HG03354 (cell line): ENCODE measurements at regions not wholly inside any gene's neighbourhood (a gene's known extent, or its start where the extent isn't known, plus 50 kb on each side); places are given as distances from the start of the nearest gene placed in this dataset.
"Not testable (repeated sequence)": the region's sequence is repeated elsewhere in the genome, so short reads cannot be mapped to it uniquely, and the experiment has no call there.

Source experiments
- ATAC-seq: cut with Tn5 transposase; IDR thresholded peaks from one replicate; pipeline ENCODE4 v1.9.1; 2021; ENCODE audit warnings: mild to moderate bottlenecking; ENCODE audit not compliant: unreplicated experiment, poor library complexity, severe bottlenecking

- ATAC-seq, result no peak
Measured at GRCh38 chr13:69155136-69155535, 952.5 kb upstream of the ATXN8OS start.

DNA sequence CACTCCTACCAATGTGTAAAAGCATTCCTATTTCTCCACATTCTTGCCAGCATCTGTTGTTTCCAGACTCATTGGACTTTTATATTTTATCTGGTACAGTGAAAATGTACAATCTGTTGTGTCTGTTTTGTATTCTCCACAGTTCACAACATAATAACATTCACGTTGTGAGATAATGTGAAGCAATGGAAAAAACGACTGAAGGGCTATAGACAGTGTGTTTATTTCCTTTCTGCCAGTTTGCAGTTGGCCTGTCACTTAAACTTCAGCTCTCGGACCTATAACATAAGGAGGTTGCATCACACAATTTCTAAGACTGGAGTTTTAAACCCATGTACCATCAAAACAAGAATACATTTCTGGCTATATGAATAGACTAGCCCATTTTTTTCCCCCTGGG is 965.5 kb upstream of the ATXN8OS start:
- no peak for ATAC-seq

DNA sequence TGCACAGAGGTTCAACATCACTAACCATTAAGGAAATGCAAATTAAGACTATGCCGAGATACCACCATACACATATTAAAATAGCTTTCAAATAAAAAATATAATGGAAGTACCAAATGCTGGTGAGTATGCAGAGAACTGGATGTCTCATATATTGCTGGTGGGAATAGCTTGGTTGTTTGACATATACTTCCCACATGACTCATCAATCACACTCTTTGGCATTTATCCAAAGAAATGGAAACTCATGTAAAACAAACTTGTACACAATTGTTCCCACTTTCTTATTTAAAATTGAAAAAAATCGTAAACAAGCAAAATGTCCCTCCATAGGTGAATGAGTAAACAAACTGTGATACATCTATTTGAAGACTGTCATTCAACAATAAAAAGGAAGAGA is 982.6 kb upstream of the ATXN8OS start:
- ATAC-seq, result no peak

- ATAC-seq, result no peak
Measured at GRCh38 chr13:69109891-69110525, 997.6 kb upstream of the ATXN8OS start.

- ATAC-seq, result no peak
Measured at GRCh38 chr13:69108486-69108885, 999.1 kb upstream of the ATXN8OS start.

DNA sequence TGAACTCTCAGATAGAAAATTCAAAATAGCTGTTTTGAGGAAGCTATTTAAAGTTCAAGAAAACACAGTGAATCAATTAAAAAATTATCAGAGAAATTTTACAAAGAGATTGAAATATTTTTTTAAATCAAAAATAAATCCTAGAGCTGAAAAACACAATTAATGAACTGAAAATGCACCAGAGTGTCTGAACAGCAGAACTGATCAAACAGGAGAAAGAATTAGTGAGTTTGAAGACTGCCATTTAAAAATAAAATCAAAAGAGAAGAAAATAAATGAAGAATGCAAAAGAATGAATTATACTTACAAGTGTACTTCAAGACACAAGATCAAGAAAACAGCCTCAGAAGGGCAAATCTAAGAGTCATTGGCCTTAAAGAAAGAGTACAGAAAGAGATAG is 1000.2 kb upstream of the ATXN8OS start:
- no peak for ATAC-seq

DNA sequence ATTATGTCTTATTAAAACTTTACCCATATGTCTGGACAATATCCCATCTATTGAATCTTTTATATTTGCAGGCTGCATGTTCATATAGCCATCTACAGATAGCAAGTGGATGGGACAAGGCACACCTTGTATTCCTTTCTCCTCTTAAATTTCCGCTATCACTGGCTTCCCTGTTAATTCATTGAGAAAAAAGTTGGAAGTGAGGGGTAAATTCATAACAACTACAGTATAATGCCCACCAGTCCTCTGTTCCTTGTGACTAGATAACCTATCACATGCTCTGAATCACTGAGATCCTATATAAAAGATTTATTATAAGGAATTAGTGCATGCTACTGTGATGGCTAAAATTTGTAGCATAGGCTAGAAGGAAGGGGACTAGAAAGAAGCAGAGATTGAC is 1005.8 kb upstream of the ATXN8OS start:
- ATAC-seq, result no peak

- ATAC-seq, result no peak
Measured at GRCh38 chr13:69094485-69094884, 1013.1 kb upstream of the ATXN8OS start.

- ATAC-seq, result no peak
Measured at GRCh38 chr13:69092615-69093322, 1014.9 kb upstream of the ATXN8OS start.

DNA sequence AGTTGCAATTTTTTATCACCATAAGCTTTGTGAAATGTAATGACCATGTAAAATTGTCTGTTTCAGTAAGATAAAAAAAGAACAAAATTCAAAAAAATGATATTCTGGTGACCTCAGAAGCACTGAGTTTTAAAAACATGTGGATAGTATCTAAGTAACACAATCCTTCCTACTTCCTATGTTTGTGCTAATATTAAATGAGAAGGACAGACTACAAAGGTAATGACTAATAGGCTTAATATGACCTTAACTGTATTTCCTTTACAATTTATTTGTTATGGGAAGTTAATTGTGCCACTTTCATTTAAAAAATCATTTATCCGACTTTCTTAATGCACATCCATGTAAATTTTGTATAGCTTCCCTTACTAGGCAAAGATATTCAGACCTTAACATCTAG is 1030.4 kb upstream of the ATXN8OS start:
- ATAC-seq, result no peak

DNA sequence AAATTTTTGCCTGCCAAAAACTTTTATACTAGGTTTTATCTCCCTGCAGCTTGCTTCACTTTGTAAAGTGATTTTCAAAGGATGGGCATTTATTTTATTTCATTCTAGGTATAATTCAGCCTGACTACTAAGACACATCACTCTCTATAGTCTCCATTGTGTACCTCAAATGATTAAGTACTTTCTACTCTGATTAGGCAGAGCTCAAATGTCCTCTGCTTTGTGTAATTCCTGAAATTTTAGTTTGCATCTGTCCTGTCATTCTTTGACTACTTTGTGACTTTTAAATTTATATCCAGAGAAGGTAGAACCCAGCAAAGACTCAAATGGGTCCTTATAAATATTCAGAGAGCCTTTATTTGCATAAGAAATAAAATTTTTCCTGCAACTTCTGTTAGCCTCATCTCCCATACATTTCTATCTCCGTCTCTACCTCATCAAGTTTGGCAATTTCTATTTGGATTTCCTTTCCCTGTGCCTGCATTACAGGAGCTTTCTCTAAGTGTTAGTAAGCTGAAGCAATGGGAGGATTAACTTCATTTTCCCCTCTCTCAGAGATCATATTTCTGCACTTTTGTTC is 1038.0 kb upstream of the ATXN8OS start:
- ATAC-seq, result no peak

DNA sequence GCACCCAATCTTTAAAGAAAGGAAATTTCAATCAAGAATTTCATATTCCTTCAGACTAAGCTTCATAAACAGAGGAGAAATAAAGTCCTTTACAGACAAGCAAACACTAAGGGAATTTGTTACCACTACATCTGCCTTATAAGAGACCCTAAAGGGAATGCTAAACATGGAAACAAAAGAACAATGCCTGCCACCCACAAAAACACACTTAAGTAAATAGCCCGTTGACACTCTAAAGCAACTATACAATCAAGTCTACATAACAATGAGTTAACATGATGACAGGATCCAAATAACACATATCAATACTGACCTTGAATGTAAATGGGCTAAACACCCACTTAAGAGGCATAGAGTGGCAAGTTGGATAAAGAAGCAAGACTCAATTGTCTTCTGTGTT is 1056.9 kb upstream of the ATXN8OS start:
- ATAC-seq, result no peak

- ATAC-seq, result no peak
Measured at GRCh38 chr13:69044629-69045028, 1063.0 kb upstream of the ATXN8OS start.

- no peak for ATAC-seq
Measured at GRCh38 chr13:69040898-69041297, 1066.7 kb upstream of the ATXN8OS start.

DNA sequence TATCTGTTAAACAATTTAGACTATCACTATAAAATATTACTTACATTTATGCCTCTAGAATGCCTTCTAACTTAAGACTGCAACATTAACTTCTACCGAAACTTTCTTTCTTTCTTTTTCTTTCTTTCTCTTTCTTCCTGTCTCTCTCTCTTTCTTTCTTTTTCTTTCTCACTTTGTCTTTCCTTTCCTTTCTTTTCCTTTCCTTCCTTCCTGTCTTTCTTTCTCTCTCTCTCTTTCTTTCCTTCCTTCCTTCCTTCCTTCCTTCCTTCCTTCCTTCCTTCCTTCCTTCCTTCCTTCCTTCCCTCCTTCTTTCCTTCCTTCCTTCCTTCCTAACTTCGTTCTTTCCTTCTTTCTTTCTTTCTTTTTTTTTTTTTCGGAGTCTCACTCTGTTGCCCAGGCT is 1071.9 kb upstream of the ATXN8OS start:
- no peak for ATAC-seq

GRCh38 chr13:69028936-69029335 is 1078.7 kb upstream of the ATXN8OS start:
- no peak for ATAC-seq

DNA sequence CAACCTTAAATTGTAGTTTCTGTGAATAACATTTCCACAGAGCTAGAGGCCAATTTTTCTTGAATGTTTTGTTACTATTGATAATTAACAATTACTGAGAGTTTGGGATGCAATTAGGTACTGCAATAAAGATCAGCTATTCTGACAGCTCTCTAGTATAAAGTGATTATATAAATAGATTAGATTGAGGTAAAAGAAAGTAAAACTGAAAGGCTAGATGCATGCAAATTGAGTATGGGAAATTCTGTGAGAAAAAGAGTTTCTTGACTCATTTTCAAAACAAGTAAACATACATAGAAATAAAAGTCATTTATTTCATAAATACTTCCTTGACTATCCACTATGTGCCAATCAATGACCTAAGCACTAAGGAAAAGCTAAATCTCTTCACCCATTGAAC is 1087.5 kb upstream of the ATXN8OS start:
- ATAC-seq, result no peak

- ATAC-seq, result not testable (repeated sequence)
Measured at GRCh38 chr13:69018173-69018572, 1089.5 kb upstream of the ATXN8OS start.

DNA sequence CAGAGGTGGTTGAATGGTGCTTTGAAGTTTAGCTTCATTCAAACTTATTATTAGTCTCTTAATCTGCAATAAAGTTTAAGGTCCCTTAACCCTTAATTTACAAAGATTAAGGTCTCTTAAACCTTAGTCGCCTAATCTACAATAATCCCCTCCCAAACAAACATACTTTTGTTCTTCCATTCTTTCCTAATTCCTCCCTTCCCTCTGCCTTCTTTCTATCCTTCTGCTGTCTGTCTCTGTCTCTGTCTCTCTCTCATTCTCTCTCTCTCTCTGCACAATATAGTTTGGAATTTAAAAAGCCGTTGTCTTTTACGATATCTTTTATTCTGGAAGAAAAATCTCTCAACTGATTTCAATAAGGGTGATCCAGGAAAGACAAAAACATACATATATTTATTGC is 1096.8 kb upstream of the ATXN8OS start:
- no peak for ATAC-seq

- no peak for ATAC-seq
Measured at GRCh38 chr13:69008499-69008898, 1099.1 kb upstream of the ATXN8OS start.

GRCh38 chr13:68998056-68998455 is 1109.6 kb upstream of the ATXN8OS start:
- no peak for ATAC-seq
